Hepatocyte (in vitro differentiated cells): ENCODE measurements at regions not wholly inside any gene's neighbourhood (a gene's known extent, or its start where the extent isn't known, plus 50 kb on each side); places are given as distances from the start of the nearest gene placed in this dataset.
"Not testable (repeated sequence)": the region's sequence is repeated elsewhere in the genome, so short reads cannot be mapped to it uniquely, and the experiment has no call there.

Experiments
- DNase-seq: peaks from one replicate; pipeline ENCODE4 v3.0.0-alpha.2; 2016; ENCODE audit warnings: low spot score
- H2AFZ ChIP-seq: fragments of 200-600 bp; sonication (generic); 2 replicates; pipeline ENCODE4 v1.6.0; 2016; ENCODE audit warnings: antibody characterized with exemption, mild to moderate bottlenecking
- H3K27ac ChIP-seq: fragments of 200-600 bp; sonication (generic); 2 replicates; pipeline ENCODE4 v1.5.1; 2016; ENCODE audit warnings: mild to moderate bottlenecking
- H3K27me3 ChIP-seq: fragments of 200-600 bp; sonication (generic); 2 replicates; pipeline ENCODE4 v1.6.1; 2016
- H3K36me3 ChIP-seq: fragments of 200-600 bp; sonication (generic); replicated peaks from 2 replicates; pipeline ENCODE4 v1.5.1; 2016; ENCODE audit warnings: low read depth; ENCODE audit not compliant: insufficient read depth
- H3K4me1 ChIP-seq: fragments of 200-600 bp; sonication (generic); 2 replicates; pipeline ENCODE4 v1.5.1; 2016; ENCODE audit warnings: mild to moderate bottlenecking, moderate library complexity; ENCODE audit not compliant: insufficient read depth
- H3K4me2 ChIP-seq: fragments of 200-600 bp; sonication (generic); 2 replicates; pipeline ENCODE4 v1.6.0; 2016
- H3K4me3 ChIP-seq: fragments of 200-600 bp; sonication (generic); 2 replicates; pipeline ENCODE4 v1.5.1; 2016; ENCODE audit warnings: mild to moderate bottlenecking
- H3K79me2 ChIP-seq: fragments of 200-600 bp; sonication (generic); 2 replicates; pipeline ENCODE4 v1.6.0; 2017; ENCODE audit warnings: mild to moderate bottlenecking
- H3K9me2 ChIP-seq: fragments of 200-600 bp; sonication (generic); replicated peaks from 2 replicates; pipeline ENCODE4 v1.6.0; 2017; ENCODE audit warnings: mild to moderate bottlenecking; ENCODE audit not compliant: insufficient read depth
- H3K9me3 ChIP-seq: fragments of 200-600 bp; sonication (generic); 2 replicates; pipeline ENCODE4 v1.5.1; 2016; ENCODE audit warnings: low read depth, mild to moderate bottlenecking
- H4K20me1 ChIP-seq: fragments of 200-600 bp; sonication (generic); 2 replicates; pipeline ENCODE4 v1.6.0; 2016; ENCODE audit warnings: mild to moderate bottlenecking; ENCODE audit not compliant: insufficient read depth, poor library complexity, severe bottlenecking
- CTCF ChIP-seq: fragments of 200-600 bp; sonication (generic); IDR thresholded peaks from 2 replicates; pipeline ENCODE4 v1.5.1; 2016; ENCODE audit warnings: antibody characterized with exemption, mild to moderate bottlenecking; ENCODE audit not compliant: poor library complexity
- EZH2 ChIP-seq: fragments of 200-600 bp; sonication (generic); IDR thresholded peaks from 2 replicates; pipeline ENCODE4 v1.6.1; 2016; ENCODE audit warnings: antibody characterized with exemption, mild to moderate bottlenecking, borderline replicate concordance
- EZH2phosphoT487 ChIP-seq: fragments of 200-600 bp; sonication (generic); IDR thresholded peaks from one replicate; pipeline ENCODE4 v1.6.1; 2018; ENCODE audit warnings: antibody characterized with exemption, mild to moderate bottlenecking, low read depth, moderate library complexity; ENCODE audit not compliant: unreplicated experiment, severe bottlenecking
- WGBS: methylation state at CpG from one replicate; pipeline ENCODE4 v1.1.6; 2016; ENCODE audit warnings: low lambda C conversion rate; ENCODE audit errors: missing lambda C conversion rate; 5-methylcytosine and 5-hydroxymethylcytosine counted together

GRCh38 chr6:120273411-120273810 is 923.9 kb upstream of the MAN1A1 start:
- H3K4me3 ChIP-seq = no peak overlapping the region
- no peak for TF ChIP-seq EZH2phosphoT487
- no peak for TF ChIP-seq EZH2
- no peak for TF ChIP-seq CTCF
- H3K27ac ChIP-seq = no peak overlapping the region
- no peaks in the 10 kb centered on the region for H3K9me3 ChIP-seq
- no peak overlapping the region for H2AFZ ChIP-seq
- no peaks in the 10 kb centered on the region for H3K4me1 ChIP-seq
- DNase-seq = no peak
- H3K36me3 ChIP-seq = no peaks in the 10 kb centered on the region
- H3K79me2 ChIP-seq = no peaks in the 10 kb centered on the region
- no peaks in the 10 kb centered on the region for H3K27me3 ChIP-seq
- H3K4me2 ChIP-seq = no peak overlapping the region
- H3K9me2 ChIP-seq = no peaks in the 10 kb centered on the region
- no peaks in the 10 kb centered on the region for H4K20me1 ChIP-seq
- WGBS = 78% methylated on average over 3 of the region's 3 CpGs

GRCh38 chr6:120272038-120272437 is 922.5 kb upstream of the MAN1A1 start:
- DNase-seq = no peak
- no peaks in the 10 kb centered on the region for H3K79me2 ChIP-seq
- no peaks in the 10 kb centered on the region for H3K4me1 ChIP-seq
- H3K4me3 ChIP-seq = no peak overlapping the region
- no peak overlapping the region for H2AFZ ChIP-seq
- H3K27me3 ChIP-seq = no peaks in the 10 kb centered on the region
- no peaks in the 10 kb centered on the region for H3K36me3 ChIP-seq
- H4K20me1 ChIP-seq = no peaks in the 10 kb centered on the region
- no peak overlapping the region for H3K4me2 ChIP-seq
- no peaks in the 10 kb centered on the region for H3K9me2 ChIP-seq
- TF ChIP-seq EZH2phosphoT487 (no peak), CTCF (no peak), EZH2 (no peak)
- H3K27ac ChIP-seq = no peak overlapping the region
- H3K9me3 ChIP-seq = no peaks in the 10 kb centered on the region

GRCh38 chr6:120268256-120268655 is 918.7 kb upstream of the MAN1A1 start:
- not testable (repeated sequence) for H3K79me2 ChIP-seq, H3K36me3 ChIP-seq, H4K20me1 ChIP-seq, H3K4me2 ChIP-seq, H3K9me3 ChIP-seq, H3K9me2 ChIP-seq, H3K27ac ChIP-seq, DNase-seq, H3K4me1 ChIP-seq, H2AFZ ChIP-seq, H3K4me3 ChIP-seq, H3K27me3 ChIP-seq
- 90% methylated on average over 9 of the region's 9 CpGs for WGBS

- H2AFZ ChIP-seq = no peak overlapping the region
- H3K9me3 ChIP-seq = no peaks in the 10 kb centered on the region
- no peak overlapping the region for H3K4me3 ChIP-seq
- TF ChIP-seq EZH2 (no peak), CTCF (no peak), EZH2phosphoT487 (no peak)
- no peak overlapping the region for H3K27ac ChIP-seq
- no peaks in the 10 kb centered on the region for H3K36me3 ChIP-seq
- no peaks in the 10 kb centered on the region for H3K9me2 ChIP-seq
- H4K20me1 ChIP-seq = no peaks in the 10 kb centered on the region
- no peak overlapping the region for H3K4me2 ChIP-seq
- DNase-seq = no peak
- no peaks in the 10 kb centered on the region for H3K4me1 ChIP-seq
- 82% methylated on average over 2 of the region's 2 CpGs for WGBS
- H3K79me2 ChIP-seq = no peaks in the 10 kb centered on the region
- H3K27me3 ChIP-seq = no peaks in the 10 kb centered on the region
Observed at GRCh38 chr6:120262354-120262753, 912.8 kb upstream of the MAN1A1 start.
